ENCODE measurements at regions not wholly inside any gene's neighbourhood (a gene's known extent, or its start where the extent isn't known, plus 50 kb on each side); places are given as distances from the start of the nearest gene placed in this dataset.

DNA sequence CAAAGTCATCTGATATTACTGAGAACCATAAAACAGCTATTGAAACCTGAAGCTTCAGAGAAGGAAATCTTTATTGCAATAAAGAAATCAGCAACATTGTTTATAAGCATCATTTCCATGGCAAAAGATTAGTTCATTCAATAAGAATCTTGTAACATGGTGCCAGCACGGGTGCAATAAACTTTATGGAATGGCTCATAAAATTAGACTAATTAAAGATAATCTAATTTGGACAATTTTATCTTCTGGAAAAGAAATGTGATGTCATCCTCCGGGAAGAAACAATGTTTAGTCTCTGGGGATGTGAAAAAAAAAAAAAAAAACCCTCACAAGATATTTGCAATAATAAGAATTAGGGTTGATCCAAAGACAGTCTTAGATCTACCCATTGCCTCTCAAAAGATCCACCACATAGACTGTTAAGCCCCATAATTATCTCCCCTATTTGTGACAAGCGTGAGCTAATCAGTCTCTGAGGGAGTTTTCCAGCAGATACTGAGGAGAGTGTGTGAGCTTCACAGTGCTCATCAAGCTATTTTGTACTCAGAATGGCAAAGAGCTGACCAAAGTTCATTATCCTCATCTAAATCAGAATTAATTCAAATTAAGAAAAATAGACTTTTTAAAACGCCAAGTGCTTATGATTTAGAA is 297.0 kb upstream of the EDNRB start:
- TF ChIP-seq, protein P1, sequence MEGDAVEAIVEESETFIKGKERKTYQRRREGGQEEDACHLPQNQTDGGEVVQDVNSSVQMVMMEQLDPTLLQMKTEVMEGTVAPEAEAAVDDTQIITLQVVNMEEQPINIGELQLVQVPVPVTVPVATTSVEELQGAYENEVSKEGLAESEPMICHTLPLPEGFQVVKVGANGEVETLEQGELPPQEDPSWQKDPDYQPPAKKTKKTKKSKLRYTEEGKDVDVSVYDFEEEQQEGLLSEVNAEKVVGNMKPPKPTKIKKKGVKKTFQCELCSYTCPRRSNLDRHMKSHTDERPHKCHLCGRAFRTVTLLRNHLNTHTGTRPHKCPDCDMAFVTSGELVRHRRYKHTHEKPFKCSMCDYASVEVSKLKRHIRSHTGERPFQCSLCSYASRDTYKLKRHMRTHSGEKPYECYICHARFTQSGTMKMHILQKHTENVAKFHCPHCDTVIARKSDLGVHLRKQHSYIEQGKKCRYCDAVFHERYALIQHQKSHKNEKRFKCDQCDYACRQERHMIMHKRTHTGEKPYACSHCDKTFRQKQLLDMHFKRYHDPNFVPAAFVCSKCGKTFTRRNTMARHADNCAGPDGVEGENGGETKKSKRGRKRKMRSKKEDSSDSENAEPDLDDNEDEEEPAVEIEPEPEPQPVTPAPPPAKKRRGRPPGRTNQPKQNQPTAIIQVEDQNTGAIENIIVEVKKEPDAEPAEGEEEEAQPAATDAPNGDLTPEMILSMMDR (IDR thresholded peaks at IDR 0.05): no peak
- no peak for TF ChIP-seq POLR2AphosphoS5 (IDR thresholded peaks at IDR 0.05)
- TF ChIP-seq POLR2A (IDR thresholded peaks at IDR 0.05): no peak
- no peak for TF ChIP-seq EP300 (IDR thresholded peaks at IDR 0.05)
